ENCODE measurements at regions not wholly inside any gene's neighbourhood (a gene's known extent, or its start where the extent isn't known, plus 50 kb on each side); places are given as distances from the start of the nearest gene placed in this dataset.
"Not testable (repeated sequence)": the region's sequence is repeated elsewhere in the genome, so short reads cannot be mapped to it uniquely, and the experiment has no call there.

- not testable (repeated sequence) for TF ChIP-seq CTCF (IDR thresholded peaks at IDR 0.05; ENCODE audit: low read length); EZH2 (IDR thresholded peaks at IDR 0.05; ENCODE audit: borderline replicate concordance, low read length)
These were observed 100.4 kb upstream of the POTEC start for GRCh38 chr18:14643715-14644290.

Measured in OCI-LY1 (cell line).